A204.1 (cell line): ENCODE measurements at regions not wholly inside any gene's neighbourhood (a gene's known extent, or its start where the extent isn't known, plus 50 kb on each side); places are given as distances from the start of the nearest gene placed in this dataset.
"Not testable (repeated sequence)": the region's sequence is repeated elsewhere in the genome, so short reads cannot be mapped to it uniquely, and the experiment has no call there.

ENCODE experiments used
- FAIRE-seq: peaks from 2 replicates; lab custom pipeline; 2012; peaks lifted over from hg19 to GRCh38; lab: Jason Lieb, UNC

GRCh38 chr14:25861406-25861805 is 736.4 kb downstream of the NOVA1 start:
- FAIRE-seq: no peak

- no peak for FAIRE-seq
Observed at GRCh38 chr14:25848601-25849000, 749.2 kb downstream of the NOVA1 start.

- no peak for FAIRE-seq
Observed at GRCh38 chr14:25846246-25846645, 751.6 kb downstream of the NOVA1 start.

DNA sequence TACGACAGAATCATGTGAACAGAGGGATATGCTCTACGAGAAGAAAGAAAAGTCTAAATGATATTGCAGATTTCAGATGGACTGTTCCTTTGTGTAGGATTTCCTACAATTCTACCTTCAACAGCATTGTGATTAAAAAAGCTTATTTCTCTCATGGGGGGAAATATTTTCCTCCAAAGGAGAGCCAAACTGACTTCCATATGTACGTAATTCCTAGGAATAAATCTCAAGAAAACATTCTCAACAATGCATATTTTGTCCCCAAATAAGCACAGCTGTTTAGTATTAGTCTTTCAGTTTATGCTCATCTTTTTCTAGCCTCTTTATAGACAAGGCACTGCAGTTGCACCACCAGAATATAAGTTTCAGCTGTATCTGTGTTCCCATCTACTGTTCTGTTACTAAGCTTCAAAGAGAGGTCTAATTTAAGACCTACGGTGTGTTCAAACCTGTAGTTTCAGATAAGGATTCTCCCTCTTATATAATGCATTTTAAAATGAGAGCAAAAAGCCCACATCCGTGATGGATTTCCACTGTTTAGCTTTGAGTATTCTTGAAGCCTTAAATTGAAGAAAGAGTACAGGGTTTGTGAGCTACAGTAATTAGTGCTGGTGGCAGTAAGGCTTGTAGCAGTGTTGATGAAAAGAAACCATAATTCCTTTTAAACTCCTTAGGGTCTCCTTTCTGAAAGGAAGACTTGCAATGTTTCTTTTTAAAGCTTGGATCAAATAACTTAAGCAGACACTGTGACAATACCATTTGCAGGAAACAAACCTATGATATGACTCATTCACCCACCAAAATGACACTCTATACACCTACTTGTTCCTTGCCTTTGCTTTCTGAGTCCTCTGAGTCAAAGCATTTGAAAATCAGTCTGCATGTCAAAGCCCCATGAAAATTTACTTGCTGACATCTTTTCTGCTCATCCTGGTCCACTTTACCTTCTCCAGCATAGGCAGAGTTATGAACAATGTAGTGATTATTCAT is 754.1 kb downstream of the NOVA1 start:
- no peak for FAIRE-seq

- FAIRE-seq: no peak
Observed at GRCh38 chr14:25841226-25841625, 756.6 kb downstream of the NOVA1 start.

DNA sequence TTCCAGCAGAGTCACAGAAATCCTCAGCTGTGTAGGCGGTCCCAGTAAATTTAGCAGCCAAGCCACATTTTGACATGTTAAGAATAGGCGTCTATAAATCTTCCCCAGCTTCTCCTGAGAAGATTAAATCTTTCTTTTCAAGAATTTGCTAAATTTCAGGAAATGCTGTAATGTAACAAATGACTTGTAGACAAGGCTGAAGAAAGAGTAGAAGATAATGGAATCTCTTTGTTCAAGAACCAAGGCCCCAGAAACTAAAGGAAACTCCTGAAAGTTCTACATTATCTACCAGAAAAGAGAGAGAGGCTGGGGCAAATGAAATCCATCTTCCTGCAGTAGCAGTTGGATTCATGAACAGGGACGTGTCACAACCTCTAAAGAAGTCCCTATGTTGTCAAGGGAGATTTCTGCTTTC is 760.3 kb downstream of the NOVA1 start:
- no peak for FAIRE-seq

GRCh38 chr14:25836636-25837035 is 761.2 kb downstream of the NOVA1 start:
- FAIRE-seq: no peak

DNA sequence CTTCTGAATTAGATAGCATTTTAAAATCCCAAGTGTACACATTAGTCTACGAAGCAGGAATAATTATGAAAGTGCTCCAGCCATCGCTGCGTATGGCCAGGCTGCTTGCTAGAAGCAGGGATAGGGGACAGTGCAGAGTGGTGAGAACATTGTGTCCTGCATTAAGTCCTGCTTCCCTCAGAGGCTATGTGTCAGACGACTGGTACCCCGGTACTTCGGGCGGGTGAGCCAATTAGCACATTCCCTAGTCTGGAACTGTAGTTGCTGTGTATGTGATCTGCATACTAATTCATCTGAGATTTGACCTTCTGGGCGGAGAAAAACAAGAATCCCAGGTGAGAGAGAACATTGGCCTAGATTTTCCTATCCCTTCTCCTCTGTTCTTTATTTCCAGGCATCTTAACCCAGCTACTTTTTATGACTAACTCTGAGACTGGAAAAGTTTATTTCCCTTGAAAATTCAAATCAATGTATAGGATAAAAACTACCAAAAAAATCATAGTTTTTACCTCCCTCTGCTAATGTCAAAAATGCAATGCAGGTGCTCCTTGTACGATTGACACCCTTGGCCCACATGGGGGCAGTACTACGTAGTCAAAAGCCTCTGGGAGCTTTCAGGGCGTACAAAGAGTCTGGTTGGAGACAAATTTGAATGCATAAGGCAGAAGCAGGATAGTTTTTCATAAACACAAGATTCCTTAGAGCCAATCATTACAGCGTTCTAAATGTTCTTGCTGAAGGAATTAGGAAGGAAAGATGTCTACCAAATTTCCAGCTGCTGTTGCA is 764.3 kb downstream of the NOVA1 start:
- peak; percentile 52 for FAIRE-seq

DNA sequence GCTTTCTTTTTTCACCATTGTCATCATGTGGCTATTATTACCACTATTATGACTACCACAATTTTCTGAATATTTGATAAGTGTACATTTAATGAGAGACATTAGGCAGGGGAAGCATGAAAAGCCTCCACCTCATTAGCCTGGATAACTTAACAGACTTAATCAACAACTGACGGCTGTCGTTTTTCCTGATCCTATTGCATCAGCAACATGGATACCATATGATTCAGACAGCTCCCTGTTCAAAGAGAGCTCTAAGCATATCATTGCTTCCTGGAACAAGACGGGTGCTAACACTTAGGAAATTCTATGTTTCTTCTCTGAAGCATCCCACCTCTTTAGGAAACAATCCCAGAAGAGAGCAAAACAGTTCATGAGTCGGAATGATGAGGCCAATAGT is 765.2 kb downstream of the NOVA1 start:
- no peak for FAIRE-seq

GRCh38 chr14:25828562-25828961 is 769.3 kb downstream of the NOVA1 start:
- FAIRE-seq: no peak

- no peak for FAIRE-seq
Observed at GRCh38 chr14:25826105-25826504, 771.7 kb downstream of the NOVA1 start.

GRCh38 chr14:25820368-25820767 is 770.4 kb upstream of the STXBP6 start:
- no peak for FAIRE-seq

- not testable (repeated sequence) for FAIRE-seq
Observed at GRCh38 chr14:25814622-25815021, 764.7 kb upstream of the STXBP6 start.

DNA sequence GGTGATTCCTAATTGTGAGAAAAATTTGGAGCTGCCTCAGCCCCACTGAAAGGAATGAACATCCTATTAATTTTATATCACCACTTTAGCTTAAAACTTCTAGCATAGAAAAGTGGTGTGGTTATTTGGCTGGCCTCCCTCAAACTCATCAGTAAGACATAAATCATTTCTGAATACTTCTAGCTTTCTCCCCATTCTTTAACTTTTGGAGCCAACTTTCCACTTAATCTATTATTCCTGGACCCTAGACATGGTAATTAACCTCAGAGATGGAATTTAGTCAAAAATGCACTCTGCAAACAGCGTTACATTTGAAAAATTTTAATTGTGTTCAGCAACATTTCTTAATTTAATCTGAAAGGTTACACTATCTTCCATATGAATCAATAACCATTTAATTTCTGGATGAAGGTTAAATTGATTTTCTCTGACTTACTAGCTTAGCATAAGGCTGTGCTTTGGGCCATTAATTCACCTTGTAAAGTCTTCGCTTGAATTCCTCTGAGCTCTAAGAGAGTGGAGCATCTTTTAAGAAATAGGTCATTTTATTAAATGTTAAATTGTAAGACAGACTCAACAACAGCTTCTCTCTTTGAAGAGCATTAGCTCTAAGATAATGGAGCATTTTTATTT is 753.6 kb upstream of the STXBP6 start:
- no peak for FAIRE-seq

DNA sequence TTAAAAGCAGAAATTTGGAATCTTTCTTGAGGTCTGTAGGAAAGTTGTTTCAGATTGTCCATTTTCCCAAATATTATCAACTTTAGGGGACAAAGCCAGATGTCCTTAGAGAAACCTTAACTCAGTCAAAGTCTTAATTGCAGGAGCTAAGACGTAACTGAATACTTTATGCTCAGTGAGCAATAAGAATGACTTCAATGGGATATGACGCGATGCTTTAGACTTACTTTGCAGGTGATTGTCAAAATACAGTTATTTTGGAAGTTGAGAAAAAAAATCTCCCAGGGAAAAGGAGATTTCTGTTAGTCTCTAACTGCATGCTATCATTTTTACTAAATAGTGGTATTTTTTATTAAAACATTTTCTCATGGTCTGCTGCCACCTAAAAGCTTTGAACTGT is 750.9 kb upstream of the STXBP6 start:
- no peak for FAIRE-seq

- FAIRE-seq: no peak
Observed at GRCh38 chr14:25788252-25788651, 738.3 kb upstream of the STXBP6 start.

DNA sequence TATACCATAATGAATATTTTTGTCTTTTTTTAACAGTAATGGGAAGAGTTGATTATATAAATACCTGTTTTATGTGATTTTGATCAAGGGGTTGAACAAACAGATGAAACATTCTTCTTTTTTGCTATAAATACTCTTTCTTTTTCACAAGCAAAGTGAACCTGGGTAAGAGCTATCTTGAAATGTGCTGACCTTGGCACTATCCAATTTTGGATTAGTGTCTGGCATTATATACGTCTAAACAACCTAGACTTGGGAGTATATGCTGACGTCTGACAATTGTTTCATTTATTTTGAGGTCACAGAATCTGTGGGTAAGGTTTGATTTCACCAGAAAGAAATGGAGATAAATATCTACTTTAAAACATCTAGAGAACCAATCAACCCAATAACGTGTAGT is 716.0 kb upstream of the STXBP6 start:
- FAIRE-seq: no peak

- no peak for FAIRE-seq
Observed at GRCh38 chr14:25759920-25760655, 710.1 kb upstream of the STXBP6 start.

GRCh38 chr14:25759256-25759655 is 709.3 kb upstream of the STXBP6 start:
- FAIRE-seq: no peak

DNA sequence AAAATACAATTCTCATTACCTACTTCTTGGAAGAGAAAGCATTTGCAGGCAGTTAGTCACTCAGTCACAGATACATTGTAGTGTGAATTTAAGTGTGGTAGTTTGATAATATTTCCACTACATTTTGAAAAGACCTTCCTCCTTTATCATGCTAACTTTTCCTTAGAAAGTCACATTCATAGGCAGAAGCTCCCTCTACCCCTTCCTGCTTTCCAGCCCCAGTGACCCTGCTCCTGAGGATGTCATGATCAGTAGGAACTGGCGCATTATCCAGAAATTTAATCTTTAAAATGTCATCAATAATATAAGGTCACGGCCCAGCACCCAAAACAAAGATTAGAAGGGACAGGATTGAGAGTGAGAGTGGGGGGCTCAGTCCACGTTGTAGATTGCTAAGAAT is 707.4 kb upstream of the STXBP6 start:
- no peak for FAIRE-seq

- FAIRE-seq: no peak
Observed at GRCh38 chr14:25756876-25757275, 706.9 kb upstream of the STXBP6 start.

- FAIRE-seq: no peak
Observed at GRCh38 chr14:25753130-25753529, 703.2 kb upstream of the STXBP6 start.
